ENCODE measurements at regions not wholly inside any gene's neighbourhood (a gene's known extent, or its start where the extent isn't known, plus 50 kb on each side); places are given as distances from the start of the nearest gene placed in this dataset.

DNA sequence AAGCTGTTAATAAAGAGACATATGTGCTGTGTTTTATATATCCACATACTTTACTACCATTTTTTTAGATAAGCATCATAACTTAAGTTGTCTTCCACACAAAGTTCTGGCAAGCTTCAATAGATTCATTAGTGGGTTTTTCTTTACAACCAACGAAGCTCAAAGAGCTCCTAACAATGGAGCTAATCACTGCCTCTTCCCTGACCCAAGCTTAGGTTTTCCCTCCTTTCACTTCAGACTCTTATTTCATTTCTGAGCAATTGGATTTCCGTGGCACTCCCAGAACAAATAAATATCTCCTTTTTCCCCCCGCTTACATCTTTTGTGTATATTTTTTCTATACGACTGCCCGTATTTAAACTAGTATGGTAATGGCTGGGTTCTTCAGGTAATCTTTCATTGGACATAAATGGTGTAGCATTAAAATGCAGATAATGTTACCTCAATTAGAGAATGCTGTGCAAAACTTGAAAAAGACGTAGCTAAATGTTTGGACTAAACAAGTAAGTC, 275.5 kb upstream of the TMEM161B start:
- Mint-ChIP-seq H3K36me3 (ENCODE audit: insufficient read depth, unreplicated experiment) (no peaks in the 10 kb centered on the region), H3K27me3 (ENCODE audit: insufficient read depth, unreplicated experiment) (peaks cover 7% of the 10 kb centered on the region), H3K4me1 (ENCODE audit: low read depth, unreplicated experiment) (no peaks in the 10 kb centered on the region), H3K9me3 (ENCODE audit: unreplicated experiment) (no peaks in the 10 kb centered on the region), H3K27ac (ENCODE audit: unreplicated experiment) (no peak overlapping the region), H3K4me3 (ENCODE audit: unreplicated experiment) (no peak overlapping the region)
- no peaks in the 10 kb centered on the region for H3K9me3 ChIP-seq
- intact Hi-C loops (cut with micrococcal nuclease; ENCODE audit: unreplicated experiment), result no loop called here
- H3K4me1 ChIP-seq, result no peaks in the 10 kb centered on the region
- no TSS peak for BruUV-seq (replicated peaks)
- H3K36me3 ChIP-seq (ENCODE audit: control insufficient read depth, insufficient read depth, low read length), result no peaks in the 10 kb centered on the region
- POLR2A ChIA-PET, result no interaction called here
- DNase-seq, result no peak
- TF ChIP-seq, protein P1, sequence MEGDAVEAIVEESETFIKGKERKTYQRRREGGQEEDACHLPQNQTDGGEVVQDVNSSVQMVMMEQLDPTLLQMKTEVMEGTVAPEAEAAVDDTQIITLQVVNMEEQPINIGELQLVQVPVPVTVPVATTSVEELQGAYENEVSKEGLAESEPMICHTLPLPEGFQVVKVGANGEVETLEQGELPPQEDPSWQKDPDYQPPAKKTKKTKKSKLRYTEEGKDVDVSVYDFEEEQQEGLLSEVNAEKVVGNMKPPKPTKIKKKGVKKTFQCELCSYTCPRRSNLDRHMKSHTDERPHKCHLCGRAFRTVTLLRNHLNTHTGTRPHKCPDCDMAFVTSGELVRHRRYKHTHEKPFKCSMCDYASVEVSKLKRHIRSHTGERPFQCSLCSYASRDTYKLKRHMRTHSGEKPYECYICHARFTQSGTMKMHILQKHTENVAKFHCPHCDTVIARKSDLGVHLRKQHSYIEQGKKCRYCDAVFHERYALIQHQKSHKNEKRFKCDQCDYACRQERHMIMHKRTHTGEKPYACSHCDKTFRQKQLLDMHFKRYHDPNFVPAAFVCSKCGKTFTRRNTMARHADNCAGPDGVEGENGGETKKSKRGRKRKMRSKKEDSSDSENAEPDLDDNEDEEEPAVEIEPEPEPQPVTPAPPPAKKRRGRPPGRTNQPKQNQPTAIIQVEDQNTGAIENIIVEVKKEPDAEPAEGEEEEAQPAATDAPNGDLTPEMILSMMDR (IDR thresholded peaks at IDR 0.05; ENCODE audit: insufficient read depth in 1 of 2, low read depth in 1 of 2, low read length in 1 of 2, severe bottlenecking in 1 of 2, unreplicated experiment in 1 of 2), result no peak
- H3K27me3 ChIP-seq (replicated peaks; ENCODE audit: control insufficient read depth, insufficient read depth, low read length), result no peaks in the 10 kb centered on the region
- CTCF ChIA-PET, result no interaction called here
- no peak overlapping the region for H3K4me3 ChIP-seq (ENCODE audit: low read depth, low read length)

DNA sequence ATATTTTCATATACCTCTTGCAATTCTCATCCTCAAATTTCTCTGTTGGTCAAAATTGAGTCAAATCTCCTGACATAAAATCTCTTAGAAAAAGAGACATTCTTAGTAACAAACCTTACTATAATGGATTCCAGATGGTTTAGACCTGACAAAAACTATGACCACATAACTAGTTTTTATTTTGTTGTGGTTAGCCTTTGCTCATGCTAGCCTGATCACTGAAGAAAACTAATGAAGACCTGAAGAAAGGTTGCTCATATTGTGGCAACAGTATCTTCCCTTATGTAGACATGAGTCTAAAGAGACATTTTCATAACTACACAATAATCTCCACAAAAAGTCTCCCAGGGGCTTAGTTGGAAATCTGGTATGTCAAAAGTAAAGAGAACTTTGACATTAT, 274.1 kb upstream of the TMEM161B start:
- Histone ChIP-seq H3K4me1 (no peaks in the 10 kb centered on the region), H3K4me3 (ENCODE audit: low read depth, low read length) (no peak overlapping the region), H3K27me3 (replicated peaks; ENCODE audit: control insufficient read depth, insufficient read depth, low read length) (no peaks in the 10 kb centered on the region), H3K9me3 (no peaks in the 10 kb centered on the region), H3K36me3 (ENCODE audit: control insufficient read depth, insufficient read depth, low read length) (no peaks in the 10 kb centered on the region)
- Mint-ChIP-seq H3K4me1 (ENCODE audit: low read depth, unreplicated experiment) (no peaks in the 10 kb centered on the region), H3K9me3 (ENCODE audit: unreplicated experiment) (no peaks in the 10 kb centered on the region), H3K4me3 (ENCODE audit: unreplicated experiment) (no peak overlapping the region), H3K27me3 (ENCODE audit: insufficient read depth, unreplicated experiment) (peaks cover 18% of the 10 kb centered on the region), H3K36me3 (ENCODE audit: insufficient read depth, unreplicated experiment) (no peaks in the 10 kb centered on the region), H3K27ac (ENCODE audit: unreplicated experiment) (no peak overlapping the region)
- intact Hi-C loops (cut with micrococcal nuclease; ENCODE audit: unreplicated experiment), result no loop called here
- CTCF ChIA-PET, result no interaction called here
- DNase-seq, result no peak
- no TSS peak for BruUV-seq (replicated peaks)
- TF ChIP-seq, protein P1 (IDR thresholded peaks at IDR 0.05; ENCODE audit: insufficient read depth in 1 of 2, low read depth in 1 of 2, low read length in 1 of 2, severe bottlenecking in 1 of 2, unreplicated experiment in 1 of 2), result no peak
- POLR2A ChIA-PET, result no interaction called here

- Mint-ChIP-seq H3K4me1 (ENCODE audit: low read depth, unreplicated experiment) (no peaks in the 10 kb centered on the region), H3K9me3 (ENCODE audit: unreplicated experiment) (no peaks in the 10 kb centered on the region), H3K27me3 (ENCODE audit: insufficient read depth, unreplicated experiment) (peaks cover 21% of the 10 kb centered on the region), H3K4me3 (ENCODE audit: unreplicated experiment) (no peak overlapping the region), H3K27ac (ENCODE audit: unreplicated experiment) (no peak overlapping the region), H3K36me3 (ENCODE audit: insufficient read depth, unreplicated experiment) (no peaks in the 10 kb centered on the region)
- no peak for DNase-seq
- H3K4me1 ChIP-seq, result no peaks in the 10 kb centered on the region
- H3K36me3 ChIP-seq (ENCODE audit: control insufficient read depth, insufficient read depth, low read length), result no peaks in the 10 kb centered on the region
- TF ChIP-seq, protein P1 (IDR thresholded peaks at IDR 0.05; ENCODE audit: insufficient read depth in 1 of 2, low read depth in 1 of 2, low read length in 1 of 2, severe bottlenecking in 1 of 2, unreplicated experiment in 1 of 2), result no peak
- intact Hi-C loops (cut with micrococcal nuclease; ENCODE audit: unreplicated experiment), result no loop called here
- no peaks in the 10 kb centered on the region for H3K27me3 ChIP-seq (replicated peaks; ENCODE audit: control insufficient read depth, insufficient read depth, low read length)
- BruUV-seq (replicated peaks), result no TSS peak
- H3K4me3 ChIP-seq (ENCODE audit: low read depth, low read length), result no peak overlapping the region
- ChIA-PET POLR2A (no interaction called here), CTCF (no interaction called here)
- H3K9me3 ChIP-seq, result no peaks in the 10 kb centered on the region
Measured at GRCh38 chr5:88540471-88541115, 271.9 kb upstream of the TMEM161B start.

Measured in Caco-2 (cell line).